Hepatocyte (in vitro differentiated cells): ENCODE measurements at regions not wholly inside any gene's neighbourhood (a gene's known extent, or its start where the extent isn't known, plus 50 kb on each side); places are given as distances from the start of the nearest gene placed in this dataset.
"Not testable (repeated sequence)": the region's sequence is repeated elsewhere in the genome, so short reads cannot be mapped to it uniquely, and the experiment has no call there.

Experiments used
- EZH2phosphoT487 ChIP-seq: fragments of 200-600 bp; sonication (generic); IDR thresholded peaks from one replicate; pipeline ENCODE4 v1.6.1; 2018; ENCODE audit warnings: antibody characterized with exemption, mild to moderate bottlenecking, low read depth, moderate library complexity; ENCODE audit not compliant: unreplicated experiment, severe bottlenecking
- TF ChIP-seq, protein P1 (sequence below): fragments of 200-600 bp; sonication (generic); IDR thresholded peaks from 2 replicates; pipeline ENCODE4 v1.5.1; 2016; ENCODE audit warnings: antibody characterized with exemption, mild to moderate bottlenecking; ENCODE audit not compliant: poor library complexity

DNA sequence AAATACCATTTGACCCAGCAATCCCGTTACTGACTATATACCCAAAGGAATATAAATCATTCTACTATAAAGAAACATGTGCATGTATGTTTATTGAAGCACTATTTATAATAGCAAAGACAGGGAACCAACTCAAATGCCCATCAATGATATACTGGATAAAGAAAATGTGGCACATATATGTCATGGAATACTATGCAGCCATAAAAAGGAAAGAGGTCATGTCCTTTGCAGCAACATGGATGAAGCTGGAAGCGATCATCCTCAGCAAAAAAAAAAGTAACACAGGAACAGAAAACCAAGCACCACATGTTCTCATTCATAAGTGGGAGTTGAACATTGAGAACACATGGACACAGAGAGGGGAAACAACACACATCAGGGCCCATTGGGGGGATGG, 99.9 kb upstream of the THUMPD2 start:
- TF ChIP-seq, protein P1, sequence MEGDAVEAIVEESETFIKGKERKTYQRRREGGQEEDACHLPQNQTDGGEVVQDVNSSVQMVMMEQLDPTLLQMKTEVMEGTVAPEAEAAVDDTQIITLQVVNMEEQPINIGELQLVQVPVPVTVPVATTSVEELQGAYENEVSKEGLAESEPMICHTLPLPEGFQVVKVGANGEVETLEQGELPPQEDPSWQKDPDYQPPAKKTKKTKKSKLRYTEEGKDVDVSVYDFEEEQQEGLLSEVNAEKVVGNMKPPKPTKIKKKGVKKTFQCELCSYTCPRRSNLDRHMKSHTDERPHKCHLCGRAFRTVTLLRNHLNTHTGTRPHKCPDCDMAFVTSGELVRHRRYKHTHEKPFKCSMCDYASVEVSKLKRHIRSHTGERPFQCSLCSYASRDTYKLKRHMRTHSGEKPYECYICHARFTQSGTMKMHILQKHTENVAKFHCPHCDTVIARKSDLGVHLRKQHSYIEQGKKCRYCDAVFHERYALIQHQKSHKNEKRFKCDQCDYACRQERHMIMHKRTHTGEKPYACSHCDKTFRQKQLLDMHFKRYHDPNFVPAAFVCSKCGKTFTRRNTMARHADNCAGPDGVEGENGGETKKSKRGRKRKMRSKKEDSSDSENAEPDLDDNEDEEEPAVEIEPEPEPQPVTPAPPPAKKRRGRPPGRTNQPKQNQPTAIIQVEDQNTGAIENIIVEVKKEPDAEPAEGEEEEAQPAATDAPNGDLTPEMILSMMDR: not testable (repeated sequence)
- not testable (repeated sequence) for TF ChIP-seq EZH2phosphoT487
